Right lobe of liver (tissue), 6 donors: ENCODE measurements at regions not wholly inside any gene's neighbourhood (a gene's known extent, or its start where the extent isn't known, plus 50 kb on each side); places are given as distances from the start of the nearest gene placed in this dataset.

ENCODE experiments used
- ATAC-seq, 4 donors: fragments of 200-7000 bp; cut with Tn5 transposase; one replicate each; pipeline ENCODE4 v1.9.1; 2020; ENCODE audit warnings: mild to moderate bottlenecking in 4 of 4, moderate library complexity in 4 of 4
- DNase-seq, 3 donors: peaks; one replicate each; pipeline ENCODE4 v3.0.0-alpha.2; 2020
- H3K27ac ChIP-seq, 3 donors: fragments of 200-600 bp; one replicate each; pipeline ENCODE4 v1.8.0; 2022
- H3K27me3 ChIP-seq, 2 donors: fragments of 200-600 bp; one replicate each; pipeline ENCODE4 v1.8.0; 2022
- H3K36me3 ChIP-seq, 4 donors: fragments of 200-600 bp; sonication (generic) in 1 of 4; one replicate each; pipeline versions ENCODE4 v1.5.1 to v1.8.0; 2017 to 2022; ENCODE audit warnings: control low read depth in 1 of 4
- H3K4me1 ChIP-seq, 4 donors: fragments of 200-600 bp; sonication (generic) in 1 of 4; one replicate each; pipeline versions ENCODE4 v1.5.1 to v1.8.0; 2017 to 2022; ENCODE audit warnings: control low read depth in 1 of 4
- H3K4me3 ChIP-seq, 3 donors: fragments of 200-600 bp; one replicate each; pipeline ENCODE4 v1.8.0; 2022
- H3K9me3 ChIP-seq, 4 donors: fragments of 200-600 bp; sonication (generic) in 1 of 4; one replicate each; pipeline versions ENCODE4 v1.5.1 to v1.8.0; 2017 to 2022; ENCODE audit warnings: control low read depth in 1 of 4
- CTCF ChIP-seq, 4 donors: fragments of 200-600 bp in 3 of 4; fragments of 450-650 bp in 1 of 4; IDR thresholded peaks; one replicate each; pipeline versions ENCODE4 v1.5.1 to v1.8.0; 2016 to 2022; ENCODE audit warnings: antibody characterized with exemption in 4 of 4, mild to moderate bottlenecking in 2 of 4
- POLR2A ChIP-seq: fragments of 450-650 bp; IDR thresholded peaks from one replicate; pipeline ENCODE4 v1.6.1; 2017; ENCODE audit warnings: antibody characterized with exemption, mild to moderate bottlenecking
- WGBS: methylation state at CpG from one replicate; pipeline ENCODE4 v1.1.6; 2018; ENCODE audit warnings: low coverage, low lambda C conversion rate; ENCODE audit not compliant: insufficient coverage; ENCODE audit errors: missing lambda C conversion rate; 5-methylcytosine and 5-hydroxymethylcytosine counted together
- intact Hi-C, 2 donors: fragments of 100-400 bp; cut with DNase I; formaldehyde crosslinking; loops; one replicate each; pipeline versions ENCODE4 v1.11.2 to v1.14.1; 2022
- donor health status: DM: no; HTN: yes; CAD: no.
- donor health status: DM: no; HTN: no; CAD: no.
- donor health status: DM: no; HTN: no; CAD: no.
- donor health status: DM: no; HTN: yes; CAD: no.
- donor health status: DM: no; HTN: yes; CAD: no.

- no peaks in the 10 kb centered on the region for H3K36me3 ChIP-seq
- no peaks in the 10 kb centered on the region for H3K27me3 ChIP-seq
- 71% methylated on average over 5 of the region's 5 CpGs for WGBS
- TF ChIP-seq POLR2A, result no peak
- no peak for TF ChIP-seq CTCF (IDR thresholded peaks at IDR 0.05)
- intact Hi-C loops, result no loop called here
- no peak overlapping the region for H3K27ac ChIP-seq
- DNase-seq (no peak), ATAC-seq (no peak)
- no peak overlapping the region for H3K4me3 ChIP-seq
- no peaks in the 10 kb centered on the region for H3K4me1 ChIP-seq
- H3K9me3 ChIP-seq, result no peaks in the 10 kb centered on the region
Observed at GRCh38 chr18:10301831-10302483, 152.5 kb upstream of the APCDD1 start.

GRCh38 chr18:10303171-10303570, 151.3 kb upstream of the APCDD1 start:
- ATAC-seq (no peak), DNase-seq (no peak)
- Histone ChIP-seq H3K4me3 (no peak overlapping the region), H3K4me1 (no peaks in the 10 kb centered on the region), H3K27ac (no peak overlapping the region), H3K27me3 (no peaks in the 10 kb centered on the region), H3K36me3 (no peaks in the 10 kb centered on the region), H3K9me3 (no peaks in the 10 kb centered on the region)
- TF ChIP-seq CTCF (IDR thresholded peaks at IDR 0.05) (no peak), POLR2A (no peak)
- WGBS, result 60% methylated on average over 2 of the region's 2 CpGs
- intact Hi-C loops, result no loop called here

- H3K36me3 ChIP-seq, result no peaks in the 10 kb centered on the region
- WGBS, result 31% methylated on average over 2 of the region's 3 CpGs
- H3K9me3 ChIP-seq, result no peaks in the 10 kb centered on the region
- H3K27ac ChIP-seq, result no peak overlapping the region
- no peak for ATAC-seq
- TF ChIP-seq CTCF (IDR thresholded peaks at IDR 0.05) (no peak), POLR2A (no peak)
- H3K4me3 ChIP-seq, result no peak overlapping the region
- DNase-seq, result no peak
- no peaks in the 10 kb centered on the region for H3K4me1 ChIP-seq
- intact Hi-C loops, result no loop called here
- no peaks in the 10 kb centered on the region for H3K27me3 ChIP-seq
Observed at GRCh38 chr18:10304853-10305252, 149.6 kb upstream of the APCDD1 start.

GRCh38 chr18:10306779-10307178, 147.7 kb upstream of the APCDD1 start:
- no peaks in the 10 kb centered on the region for H3K36me3 ChIP-seq
- H3K27ac ChIP-seq, result no peak overlapping the region
- WGBS, result 43% methylated on average over 2 of the region's 2 CpGs
- H3K27me3 ChIP-seq, result no peaks in the 10 kb centered on the region
- H3K4me1 ChIP-seq, result no peaks in the 10 kb centered on the region
- no peak for ATAC-seq
- no peaks in the 10 kb centered on the region for H3K9me3 ChIP-seq
- H3K4me3 ChIP-seq, result no peak overlapping the region
- DNase-seq, result no peak
- TF ChIP-seq CTCF (IDR thresholded peaks at IDR 0.05), result no peak
- no peak for TF ChIP-seq POLR2A
- intact Hi-C loops, result no loop called here

GRCh38 chr18:10308154-10308553, 146.3 kb upstream of the APCDD1 start:
- intact Hi-C loops, result no loop called here
- no peak for DNase-seq
- H3K4me3 ChIP-seq, result no peak overlapping the region
- H3K27me3 ChIP-seq, result no peaks in the 10 kb centered on the region
- no peak for ATAC-seq
- no peaks in the 10 kb centered on the region for H3K36me3 ChIP-seq
- no peaks in the 10 kb centered on the region for H3K4me1 ChIP-seq
- no peak overlapping the region for H3K27ac ChIP-seq
- 25% methylated on average over 2 of the region's 2 CpGs for WGBS
- no peaks in the 10 kb centered on the region for H3K9me3 ChIP-seq
- no peak for TF ChIP-seq CTCF (IDR thresholded peaks at IDR 0.05)
- TF ChIP-seq POLR2A, result no peak
